CD4-positive, alpha-beta T cell treated with Interleukin-1 beta for 1 hour (primary cell): ENCODE measurements at regions not wholly inside any gene's neighbourhood (a gene's known extent, or its start where the extent isn't known, plus 50 kb on each side); places are given as distances from the start of the nearest gene placed in this dataset.

Experiments
- DNase-seq, 2 donors: peaks; one replicate each; pipeline ENCODE4 v3.0.0-alpha.2; 2020 to 2022

GRCh38 chr3:150264561-150265279 lies 143.4 kb upstream of the TSC22D2 start:
- no peak for DNase-seq

- no peak for DNase-seq
Observed at GRCh38 chr3:150261958-150262357, 146.1 kb upstream of the TSC22D2 start.

GRCh38 chr3:150261418-150261817 lies 146.7 kb upstream of the TSC22D2 start:
- no peak for DNase-seq

- no peak for DNase-seq
Observed at GRCh38 chr3:150260398-150260710, 147.7 kb upstream of the TSC22D2 start.

GRCh38 chr3:150259526-150260397 lies 148.3 kb upstream of the TSC22D2 start:
- DNase-seq, result no peak

- no peak for DNase-seq
Observed at GRCh38 chr3:150256782-150257181, 151.3 kb upstream of the TSC22D2 start.

GRCh38 chr3:150256318-150256717 lies 151.8 kb upstream of the TSC22D2 start:
- DNase-seq, result no peak

- DNase-seq, result no peak
Observed at GRCh38 chr3:150255826-150256225, 152.3 kb upstream of the TSC22D2 start.

GRCh38 chr3:150255413-150255812 lies 152.7 kb upstream of the TSC22D2 start:
- DNase-seq, result no peak

GRCh38 chr3:150254309-150254708 lies 153.8 kb upstream of the TSC22D2 start:
- DNase-seq, result no peak

- DNase-seq, result peak in 1 of 2 donors; percentile 9
Observed at GRCh38 chr3:150253622-150254021, 154.5 kb upstream of the TSC22D2 start.

GRCh38 chr3:150252462-150252861 lies 155.6 kb upstream of the TSC22D2 start:
- no peak for DNase-seq

GRCh38 chr3:150251187-150252062 lies 156.7 kb upstream of the TSC22D2 start:
- no peak for DNase-seq

GRCh38 chr3:150249779-150250470 lies 158.2 kb upstream of the TSC22D2 start:
- no peak for DNase-seq

- no peak for DNase-seq
Observed at GRCh38 chr3:150248888-150249681, 159.0 kb upstream of the TSC22D2 start.

- DNase-seq, result no peak
Observed at GRCh38 chr3:150248116-150248887, 159.8 kb upstream of the TSC22D2 start.

GRCh38 chr3:150247441-150247840 lies 160.7 kb upstream of the TSC22D2 start:
- no peak for DNase-seq

GRCh38 chr3:150243466-150243865 lies 164.6 kb upstream of the TSC22D2 start:
- no peak for DNase-seq

- DNase-seq, result no peak
Observed at GRCh38 chr3:150242220-150242936, 165.7 kb upstream of the TSC22D2 start.

- no peak for DNase-seq
Observed at GRCh38 chr3:150240891-150241290, 167.2 kb upstream of the TSC22D2 start.
